ENCODE measurements at regions not wholly inside any gene's neighbourhood (a gene's known extent, or its start where the extent isn't known, plus 50 kb on each side); places are given as distances from the start of the nearest gene placed in this dataset.
A peak's percentile ranks its signal among the peaks of the same experiment; 100 is the strongest.
"Not testable (repeated sequence)": the region's sequence is repeated elsewhere in the genome, so short reads cannot be mapped to it uniquely, and the experiment has no call there.

DNA sequence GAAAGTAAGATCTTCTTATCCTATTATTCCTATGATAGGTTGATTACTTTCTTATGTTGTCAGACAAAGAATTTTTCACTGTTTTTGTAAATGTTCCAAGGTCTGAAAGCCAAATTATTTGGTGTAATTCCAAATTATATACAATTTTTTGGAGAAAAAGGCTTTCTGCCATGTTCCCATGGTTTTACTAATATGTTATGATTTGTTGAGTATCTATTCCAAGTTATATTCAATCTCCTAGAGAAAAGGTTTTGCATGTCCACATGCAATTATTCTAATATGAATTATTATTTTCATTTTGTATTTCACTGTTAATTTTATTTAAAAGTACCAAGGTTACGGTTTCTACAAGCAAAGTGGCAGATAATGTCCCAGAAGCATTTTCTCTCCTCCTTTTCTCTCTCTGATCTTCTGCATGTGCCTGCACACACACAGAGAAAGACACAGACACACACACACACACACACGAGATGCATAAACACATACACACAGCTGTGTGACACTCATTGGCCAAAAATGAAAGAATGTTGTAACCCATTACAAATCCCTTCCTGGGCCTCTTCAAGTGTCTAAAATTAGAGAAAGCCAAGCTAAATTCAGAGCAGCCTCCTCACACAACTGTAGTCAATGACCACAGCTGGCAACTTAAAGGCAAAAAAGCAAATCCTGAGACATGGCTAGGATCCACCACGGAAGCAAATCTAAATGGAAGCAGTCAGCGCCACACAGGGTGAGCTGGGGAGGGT lies 621.0 kb downstream of the EFNB2 start:
- no peak for DNase-seq

DNA sequence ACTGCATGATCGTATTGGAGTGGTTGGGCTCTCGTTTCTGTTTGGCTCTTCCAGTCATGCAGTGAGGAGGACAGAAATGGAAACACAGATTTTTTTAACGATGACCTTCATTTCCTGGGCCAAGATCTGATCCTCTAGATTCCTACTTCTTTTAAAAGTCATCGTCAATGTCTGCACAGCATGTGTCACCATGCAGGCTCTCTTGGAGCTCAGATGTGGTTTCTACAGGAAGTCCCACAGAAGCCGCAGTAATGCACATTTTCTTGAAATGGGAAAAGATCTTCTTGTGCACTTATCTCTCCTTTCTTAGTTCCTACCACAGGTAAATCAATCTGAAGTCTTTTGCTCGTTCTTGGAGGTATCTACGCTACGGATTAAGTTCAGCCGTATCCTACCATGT lies 626.9 kb downstream of the EFNB2 start:
- no peak for DNase-seq

DNA sequence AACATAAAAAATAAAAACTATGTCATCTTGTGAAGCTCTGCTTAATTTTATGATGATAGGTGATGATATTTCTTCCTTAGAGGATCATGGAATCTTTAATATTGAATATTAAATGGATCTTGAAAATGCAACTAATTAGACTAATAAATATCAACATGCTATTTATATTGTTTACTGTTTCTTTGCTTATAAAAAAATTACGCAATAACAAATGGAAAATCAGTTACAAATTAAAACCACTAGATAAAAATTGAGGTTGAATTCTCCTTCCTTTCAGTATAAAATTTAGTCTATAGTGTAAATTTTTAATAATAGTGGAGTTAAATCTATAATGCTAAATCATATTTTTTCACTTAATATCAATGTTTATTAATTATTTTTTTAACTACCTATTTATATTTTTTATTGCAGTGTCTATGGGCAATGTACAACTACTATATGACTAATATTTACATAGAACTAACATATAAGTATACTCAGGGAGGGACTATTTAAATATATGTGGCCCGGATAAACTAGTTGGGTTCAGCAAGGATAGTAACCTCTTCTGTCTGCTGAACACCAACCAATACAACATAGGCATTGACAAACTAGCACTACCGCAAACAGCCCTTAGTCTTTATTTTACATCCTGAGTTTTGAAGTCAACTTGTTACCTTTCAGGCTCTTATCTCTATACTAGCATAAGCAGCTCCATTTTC lies 628.0 kb downstream of the EFNB2 start:
- DNase-seq = no peak

DNA sequence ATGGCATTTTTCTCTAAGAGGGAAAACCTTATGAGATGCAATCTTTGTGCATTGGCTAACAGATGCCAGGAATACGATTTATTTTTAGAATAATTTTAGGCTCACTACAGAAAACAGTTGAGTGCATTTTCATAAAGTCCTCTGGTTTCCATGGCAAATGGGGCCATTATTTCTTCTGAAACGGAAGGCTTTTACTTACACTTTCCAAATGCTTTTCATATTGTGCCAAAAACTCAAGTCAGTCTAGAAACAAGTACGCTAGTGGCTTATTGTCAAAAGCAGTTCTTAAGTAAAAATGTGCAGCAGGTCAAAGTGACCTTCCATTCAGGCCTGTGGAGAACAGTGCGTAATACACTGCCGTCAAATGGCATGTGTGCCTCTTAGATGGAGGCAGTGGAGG lies 628.7 kb downstream of the EFNB2 start:
- no peak for DNase-seq

DNA sequence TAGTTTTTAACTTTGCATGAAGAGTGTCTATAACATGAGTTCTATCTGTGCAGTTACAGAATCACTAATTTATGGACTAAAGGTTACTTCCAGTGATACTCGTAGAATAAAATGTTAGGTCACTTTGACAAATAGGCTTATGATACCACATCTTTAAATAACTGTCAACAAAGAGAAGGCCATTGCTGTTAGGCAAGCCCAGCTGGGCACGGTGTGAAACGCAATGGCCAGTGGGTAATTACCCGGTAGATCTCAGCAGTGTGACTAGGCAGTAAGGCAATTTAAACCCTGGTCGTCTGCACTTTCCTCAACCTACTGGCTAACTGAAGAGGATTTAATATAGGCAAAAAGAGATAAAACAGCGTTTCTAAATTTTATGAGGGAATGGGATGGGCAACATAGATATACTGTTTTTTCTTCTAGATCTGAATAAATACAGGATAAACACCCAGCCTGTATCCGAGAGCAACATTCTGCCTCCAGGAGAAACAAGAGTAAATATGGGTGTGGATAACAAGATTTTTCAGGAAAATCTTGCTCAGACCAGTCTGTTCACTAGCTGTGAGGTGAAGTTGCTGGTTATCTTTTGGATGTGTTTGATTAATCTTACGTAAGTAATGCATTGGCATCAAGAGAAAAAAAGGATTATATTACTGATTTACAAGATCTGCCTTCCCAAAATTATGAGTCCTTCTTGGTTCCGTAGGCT lies 631.3 kb downstream of the EFNB2 start:
- DNase-seq = no peak

DNA sequence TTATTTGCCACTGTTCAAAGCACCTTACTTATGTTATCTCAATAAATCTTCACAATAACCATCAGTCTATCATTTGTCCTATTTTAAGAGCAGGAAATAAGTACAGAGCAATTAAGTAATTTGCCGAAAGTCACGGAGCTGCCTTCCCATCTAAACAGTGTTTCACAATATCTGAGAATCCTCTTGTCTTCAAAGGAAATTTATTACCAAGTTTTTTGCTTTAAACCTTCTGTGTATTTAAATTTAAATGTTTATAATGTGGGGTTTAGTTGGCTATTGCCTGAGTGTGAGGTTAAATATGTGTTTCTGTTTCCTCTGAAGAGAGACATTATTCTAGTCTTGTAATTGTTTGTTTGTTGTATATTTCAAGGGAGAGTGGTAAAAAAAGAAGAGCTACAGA lies 633.1 kb downstream of the EFNB2 start:
- DNase-seq = no peak

DNA sequence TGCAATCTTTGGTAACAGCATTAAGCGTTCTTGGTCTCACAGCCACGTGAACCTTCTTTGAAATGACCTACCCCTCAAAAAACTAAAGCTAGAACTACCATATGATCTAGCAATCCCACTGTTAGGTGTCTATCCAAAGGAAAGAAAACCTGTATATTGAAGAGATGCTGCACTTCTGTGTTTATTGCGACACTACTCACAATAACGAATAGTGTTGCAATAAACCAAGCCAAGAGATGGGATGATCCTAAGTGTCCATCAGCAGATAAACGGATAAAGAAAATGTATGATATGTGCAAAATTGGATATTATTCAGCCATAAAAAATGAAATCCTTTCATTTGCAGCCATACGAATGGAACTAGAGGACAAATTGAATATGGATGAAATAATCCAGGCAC lies 637.9 kb downstream of the EFNB2 start:
- DNase-seq = no peak

DNA sequence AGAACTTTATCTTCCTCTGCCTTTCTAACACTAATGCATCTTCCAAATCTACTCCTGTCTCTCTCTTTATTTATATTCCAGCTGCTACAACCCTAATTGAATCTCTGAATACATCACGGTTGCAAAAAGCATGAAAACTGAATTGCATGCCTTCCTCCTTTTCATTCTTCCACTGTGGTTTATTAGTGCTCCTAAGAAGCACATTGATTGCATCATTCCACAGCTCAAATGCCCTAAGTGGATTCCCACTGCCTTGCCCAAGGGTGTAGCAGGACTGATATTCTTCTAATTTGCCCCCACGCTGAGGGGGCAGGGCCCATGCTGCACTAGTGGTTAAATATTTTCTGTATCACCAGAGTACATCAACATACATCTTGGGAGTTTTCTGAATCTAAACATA lies 640.8 kb downstream of the EFNB2 start:
- DNase-seq = no peak

DNA sequence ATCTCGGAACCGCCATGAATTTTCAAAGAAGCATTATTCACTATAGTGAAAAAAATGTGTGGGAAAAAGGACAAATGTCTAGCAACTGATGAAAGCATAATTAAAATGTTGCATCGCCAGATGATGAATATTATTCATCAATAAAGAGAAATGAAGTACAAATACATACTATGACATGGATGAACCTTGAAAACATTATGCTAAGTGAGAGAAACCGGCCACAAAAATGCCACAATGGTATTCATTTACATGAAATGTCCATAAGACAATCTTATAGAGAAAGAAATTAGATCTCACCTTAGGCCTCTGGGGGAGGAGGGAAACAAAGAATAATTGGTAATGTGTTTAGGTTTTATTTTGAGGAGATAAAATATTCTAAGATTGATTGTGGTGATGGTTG lies 645.0 kb downstream of the EFNB2 start:
- DNase-seq = no peak

DNA sequence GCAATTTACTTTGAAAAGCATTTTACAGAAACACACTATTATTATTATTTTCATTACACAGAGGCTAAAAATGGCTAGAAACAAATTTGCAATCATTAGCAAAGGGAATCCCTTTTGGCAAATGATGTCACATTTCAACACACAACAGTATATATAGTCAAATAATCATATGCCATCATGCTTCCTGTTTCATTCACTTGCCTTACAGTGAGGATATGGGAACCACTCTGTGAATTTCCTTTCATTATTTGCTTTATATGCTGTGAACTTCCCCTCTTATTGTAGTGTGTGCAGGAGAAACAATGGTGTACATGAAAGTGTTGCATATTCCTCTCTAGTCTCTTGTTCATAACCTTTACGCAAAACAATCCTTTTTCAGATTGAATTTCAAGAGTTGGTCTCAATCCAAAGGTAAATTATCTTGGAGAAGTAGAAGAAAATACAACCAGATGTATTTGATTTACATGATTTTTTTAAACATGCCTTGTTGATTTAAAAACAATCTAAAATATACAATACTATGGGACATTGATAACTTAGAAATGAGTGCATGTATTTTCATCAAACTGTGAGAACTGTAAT lies 657.3 kb downstream of the EFNB2 start:
- DNase-seq = no peak

DNA sequence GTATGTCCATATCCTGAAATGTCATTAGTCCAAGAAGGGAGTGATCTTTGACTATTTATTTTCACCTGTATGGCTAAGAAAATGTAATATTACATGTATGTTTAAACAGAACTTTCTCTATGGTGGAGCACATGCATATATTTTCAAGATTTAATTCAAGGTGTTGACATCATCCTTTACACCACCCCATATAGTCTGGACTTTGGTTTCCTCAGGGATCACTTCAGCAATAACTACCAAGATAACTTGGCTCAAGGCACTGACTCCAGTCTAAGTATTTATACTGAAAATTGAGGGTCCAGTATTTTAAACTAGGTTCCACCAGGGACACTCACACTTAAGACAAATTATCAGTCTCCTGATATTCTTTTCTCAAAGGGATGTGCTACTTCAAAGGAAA lies 660.6 kb downstream of the EFNB2 start:
- no peak for DNase-seq

DNA sequence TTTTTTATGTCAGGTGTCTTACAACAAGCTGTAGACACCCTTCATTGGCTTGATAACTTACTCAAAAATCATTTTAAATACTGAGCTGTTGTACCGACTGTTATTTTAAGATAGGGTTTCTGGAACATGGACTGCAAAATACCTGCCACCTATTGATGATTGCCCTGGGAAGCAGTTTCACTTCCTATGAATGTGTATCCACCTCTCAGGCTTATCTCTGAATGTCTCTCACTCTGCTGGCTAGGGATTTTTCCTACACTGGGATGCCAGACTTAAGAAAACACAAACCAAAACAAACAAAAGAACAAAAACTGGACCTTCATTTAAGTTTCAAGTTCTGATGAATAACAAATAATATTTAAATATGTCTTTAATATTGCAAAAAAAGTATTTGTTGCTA lies 663.7 kb downstream of the EFNB2 start:
- no peak for DNase-seq

DNA sequence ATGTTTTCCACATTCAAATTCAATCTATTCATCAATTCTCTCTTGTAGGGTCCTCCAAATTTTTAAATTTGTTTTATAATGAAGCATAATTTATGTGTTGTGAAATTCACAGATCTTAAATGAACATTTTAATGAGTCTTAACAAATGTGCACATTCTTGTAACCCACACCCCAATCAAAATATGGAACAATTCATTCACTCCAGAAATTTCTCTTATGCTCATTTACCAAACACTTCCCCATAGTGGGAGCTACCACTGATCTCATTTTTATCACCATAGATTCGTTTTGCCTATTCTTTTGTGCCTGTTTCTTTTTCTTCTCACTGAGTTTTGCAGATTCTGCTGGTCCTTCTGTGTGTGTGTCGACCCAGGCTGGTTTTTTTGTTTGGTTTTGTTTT lies 664.1 kb downstream of the EFNB2 start:
- no peak for DNase-seq

DNA sequence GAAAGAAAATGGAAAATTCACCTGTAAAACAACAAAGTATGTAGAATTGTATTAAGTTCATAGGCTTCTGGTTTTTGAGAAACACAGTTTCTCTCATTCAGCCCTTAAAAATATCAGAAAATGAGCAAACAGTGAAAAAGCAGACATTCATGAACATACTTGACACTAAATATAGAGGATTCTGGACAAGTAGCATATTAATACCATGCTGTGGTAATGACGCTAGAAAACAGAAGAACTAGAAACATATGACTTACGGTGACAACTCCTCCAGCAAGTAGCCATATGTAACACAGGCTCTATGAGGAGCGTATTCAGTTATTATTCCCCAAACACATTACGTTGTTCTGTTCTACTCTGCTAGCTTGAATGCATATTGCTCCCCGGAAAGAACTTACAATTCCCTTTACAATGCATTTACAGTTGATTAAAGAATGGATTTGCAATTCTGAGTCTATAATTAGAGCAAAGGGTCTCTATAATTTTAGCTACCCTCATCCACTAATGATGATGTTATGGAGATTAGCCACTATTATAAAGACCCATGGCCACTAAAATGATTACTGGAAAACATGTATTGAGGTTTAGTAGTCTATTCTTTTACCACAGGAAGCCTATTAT lies 672.1 kb downstream of the EFNB2 start:
- no peak for DNase-seq

DNA sequence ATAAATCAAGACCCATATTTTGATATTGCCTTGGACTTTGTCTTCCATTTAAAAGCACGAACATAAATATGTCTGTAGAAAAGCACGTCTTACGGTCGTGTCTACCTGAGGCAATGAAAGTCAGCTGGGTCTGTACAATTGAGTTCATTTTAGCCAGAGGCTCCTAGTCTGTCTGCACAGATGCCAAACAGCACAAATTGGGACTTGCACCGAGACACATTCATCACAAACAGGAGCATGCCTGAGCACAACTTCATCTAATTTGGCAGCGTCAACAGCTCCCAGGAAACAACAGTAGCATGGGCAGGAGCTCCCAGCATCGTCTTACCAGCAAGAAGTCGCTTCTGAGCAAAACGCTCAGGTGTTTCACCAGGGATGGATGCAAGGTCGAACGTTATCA lies 687.0 kb downstream of the EFNB2 start:
- DNase-seq = no peak

DNA sequence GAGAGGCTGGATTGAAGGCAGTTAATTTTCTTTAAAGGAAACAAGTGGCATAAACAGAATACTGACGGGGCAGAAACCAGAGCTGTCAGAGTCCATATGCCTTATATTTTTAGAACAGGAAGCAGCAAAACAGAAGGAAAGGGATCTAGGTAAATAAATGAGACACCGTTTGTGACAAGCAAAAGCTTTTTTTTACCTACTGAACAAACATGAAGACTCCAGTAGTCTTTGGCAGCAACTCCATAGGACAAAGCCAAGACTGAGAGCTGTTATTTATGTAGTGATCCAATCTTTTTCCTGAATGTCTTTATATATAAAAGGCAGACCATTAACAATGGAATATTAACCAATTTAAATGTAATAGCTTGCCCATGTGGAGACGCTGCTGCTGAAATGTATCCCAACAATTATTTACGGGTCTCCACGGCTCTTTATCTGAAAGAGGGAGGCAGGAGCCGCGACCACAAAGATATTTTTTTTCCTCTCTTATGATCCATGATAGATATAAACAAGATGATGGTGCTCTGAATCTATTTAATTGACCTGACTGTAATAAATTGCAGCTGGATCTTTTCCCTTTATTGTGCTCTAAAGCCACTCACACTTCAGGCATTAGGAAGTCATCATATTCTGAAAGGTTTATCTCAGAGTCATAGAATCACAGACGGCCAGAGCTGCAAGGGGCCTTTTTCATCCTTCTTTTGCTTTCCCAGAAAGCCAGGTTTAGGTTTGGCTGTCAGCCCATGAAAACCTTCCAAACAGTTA lies 687.8 kb downstream of the EFNB2 start:
- DNase-seq = peak; percentile 91

DNA sequence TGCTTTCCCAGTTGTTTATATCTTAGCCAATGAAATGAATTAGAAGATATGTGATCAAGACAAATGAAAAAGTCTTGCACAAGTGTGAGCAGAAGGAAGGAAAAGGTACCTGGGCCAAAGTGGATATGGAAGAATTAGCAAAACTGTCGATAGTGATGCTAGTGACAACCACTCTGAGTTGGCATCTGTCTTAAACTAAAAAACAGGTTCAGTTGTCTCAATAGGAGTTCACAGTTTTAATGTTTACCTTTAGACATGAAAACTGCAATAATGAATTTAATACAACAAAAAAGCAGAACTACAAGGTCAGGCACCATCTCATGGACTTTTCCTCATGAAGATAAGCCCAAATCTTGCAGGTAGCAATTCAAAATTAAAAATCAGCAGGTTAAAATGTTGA lies 688.5 kb downstream of the EFNB2 start:
- DNase-seq = no peak

DNA sequence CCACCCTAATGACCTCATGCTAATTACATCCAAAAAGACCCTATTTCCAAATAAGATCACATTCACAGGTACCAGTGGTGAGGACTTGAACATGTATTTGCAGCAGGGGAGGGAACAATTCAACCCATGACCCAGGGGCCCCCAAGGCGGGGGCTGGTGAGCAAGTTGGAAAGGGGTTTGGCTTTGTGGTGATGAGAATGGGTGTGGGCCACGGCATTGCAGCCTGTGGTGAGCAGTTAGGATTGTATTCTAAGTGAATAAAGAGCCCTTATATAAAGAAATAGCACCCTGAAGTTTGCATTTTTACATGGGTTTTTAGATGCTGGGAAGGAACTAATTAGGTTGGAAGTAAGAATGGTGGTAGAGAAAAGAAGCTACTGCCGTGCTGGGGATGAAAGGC lies 694.2 kb downstream of the EFNB2 start:
- DNase-seq = no peak

DNA sequence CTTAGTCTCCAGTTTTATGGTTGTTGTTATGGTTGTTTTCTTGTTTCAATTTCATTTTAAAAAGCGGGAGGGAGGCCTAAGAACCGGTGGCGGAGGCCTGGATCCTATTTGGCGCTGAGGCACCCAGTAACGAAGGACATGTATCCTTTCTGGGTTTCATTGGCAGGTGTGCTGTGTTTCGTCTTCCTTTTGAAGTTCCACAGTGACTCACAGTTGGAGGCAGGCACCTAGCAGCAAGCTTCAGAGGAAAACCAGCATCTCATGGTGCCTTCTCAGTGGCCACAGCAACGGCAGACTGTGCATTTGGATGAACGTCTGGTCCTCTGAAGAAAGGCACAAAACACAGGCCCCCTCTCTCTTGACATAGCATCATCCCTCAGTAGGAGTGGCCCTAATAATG lies 697.2 kb downstream of the EFNB2 start:
- DNase-seq = no peak

DNA sequence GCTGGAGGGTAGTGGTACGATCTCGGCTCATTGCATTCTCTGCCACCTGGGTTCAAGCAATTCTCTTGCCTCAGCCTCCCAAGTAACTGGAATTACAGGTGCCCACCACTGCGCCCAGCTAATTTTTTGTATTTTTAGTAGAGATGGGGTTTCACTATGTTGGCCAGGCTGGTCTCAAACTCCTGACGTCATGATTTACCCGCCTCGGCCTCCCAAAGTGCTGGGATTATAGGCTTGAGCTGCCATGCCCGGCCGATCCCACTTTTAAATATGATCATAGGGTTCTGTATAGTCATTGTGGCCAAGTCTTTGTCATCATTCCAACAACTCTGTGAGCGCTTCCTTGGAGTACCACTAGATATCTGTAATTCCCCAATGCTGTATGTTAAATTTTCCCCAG lies 698.2 kb downstream of the EFNB2 start:
- not testable (repeated sequence) for DNase-seq

DNA sequence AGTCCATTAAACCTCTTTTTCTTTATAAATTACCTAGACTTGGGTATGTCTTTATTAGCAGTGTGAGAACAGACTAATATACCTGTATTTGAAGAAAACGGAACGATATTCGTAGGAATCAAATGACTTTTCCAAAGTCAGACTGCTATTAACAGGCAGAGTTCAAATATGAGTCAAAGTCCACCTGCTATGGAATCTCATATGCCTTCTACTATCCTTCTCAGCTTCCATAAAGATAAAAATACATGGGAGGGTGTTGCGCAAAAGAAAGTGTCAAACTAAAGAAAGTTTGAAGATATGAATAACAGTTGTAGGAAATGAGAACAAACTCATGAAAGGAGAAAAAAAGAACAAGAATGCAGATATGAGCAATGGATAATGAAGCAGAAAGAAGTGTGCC lies 704.6 kb downstream of the EFNB2 start:
- DNase-seq = no peak

DNA sequence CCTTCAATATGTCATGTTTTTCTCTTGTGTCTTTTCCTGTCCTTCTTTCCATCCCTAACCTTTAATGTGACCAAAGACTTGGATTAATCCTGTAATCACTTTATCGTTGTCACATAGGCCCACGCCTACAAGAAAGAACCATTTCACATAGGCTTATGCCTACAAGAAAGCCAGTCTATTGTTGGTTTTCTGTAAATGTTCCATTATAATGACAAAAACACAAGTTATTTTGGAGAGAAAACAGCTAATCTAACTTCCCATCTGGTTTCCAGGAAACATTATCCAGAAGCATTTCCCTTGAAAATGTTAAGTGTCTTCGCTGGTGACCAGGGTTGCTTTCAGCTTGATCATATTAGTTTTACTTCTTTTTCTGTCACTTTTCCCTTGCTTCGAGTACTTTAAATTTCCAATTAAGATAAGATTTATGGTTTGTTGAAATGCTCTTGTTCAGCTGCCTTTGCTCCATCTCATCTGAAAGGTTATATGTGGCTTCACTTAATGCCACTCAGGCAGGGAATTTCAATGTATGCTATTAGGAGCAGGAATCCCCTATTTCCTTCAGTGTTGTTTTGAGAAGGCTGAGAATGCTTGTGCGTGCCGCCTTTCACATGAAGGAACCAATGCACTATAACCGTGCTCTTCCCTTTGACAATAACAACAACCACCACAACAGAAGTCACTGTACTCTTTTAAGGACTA lies 708.2 kb downstream of the EFNB2 start:
- DNase-seq = no peak

All from DMS153 (cell line).